Limb (tissue), 2 donors: ENCODE measurements at regions not wholly inside any gene's neighbourhood (a gene's known extent, or its start where the extent isn't known, plus 50 kb on each side); places are given as distances from the start of the nearest gene placed in this dataset.
A peak's percentile ranks its signal among the peaks of the same experiment; 100 is the strongest.

Experiments used
- DNase-seq, 2 donors: peaks; one replicate each; pipeline ENCODE4 v3.0.0-alpha.2; 2016; ENCODE audit errors: extremely low spot score in 2 of 2

GRCh38 chr12:59086126-59086525, 165.8 kb upstream of the LRIG3 start:
- no peak for DNase-seq

- no peak for DNase-seq
These were observed 165.4 kb upstream of the LRIG3 start for GRCh38 chr12:59085690-59086089.

- DNase-seq = peak; percentile 82 to 88
These were observed 164.4 kb upstream of the LRIG3 start for GRCh38 chr12:59084511-59085375.

GRCh38 chr12:59082952-59083351, 162.6 kb upstream of the LRIG3 start:
- no peak for DNase-seq

- DNase-seq = no peak
These were observed 159.8 kb upstream of the LRIG3 start for GRCh38 chr12:59080101-59080500.

- no peak for DNase-seq
These were observed 159.2 kb upstream of the LRIG3 start for GRCh38 chr12:59079472-59079871.

GRCh38 chr12:59079002-59079401, 158.7 kb upstream of the LRIG3 start:
- DNase-seq = no peak

GRCh38 chr12:59077575-59078426, 157.5 kb upstream of the LRIG3 start:
- peak; percentile 49 to 90 for DNase-seq

- DNase-seq = no peak
These were observed 156.8 kb upstream of the LRIG3 start for GRCh38 chr12:59077153-59077552.

GRCh38 chr12:59076622-59077021, 156.3 kb upstream of the LRIG3 start:
- no peak for DNase-seq

GRCh38 chr12:59075968-59076490, 155.7 kb upstream of the LRIG3 start:
- DNase-seq = no peak

- no peak for DNase-seq
These were observed 154.8 kb upstream of the LRIG3 start for GRCh38 chr12:59075141-59075540.

GRCh38 chr12:59070322-59070933, 150.1 kb upstream of the LRIG3 start:
- DNase-seq = no peak

- no peak for DNase-seq
These were observed 149.2 kb upstream of the LRIG3 start for GRCh38 chr12:59069516-59069915.

GRCh38 chr12:59068436-59068835, 148.1 kb upstream of the LRIG3 start:
- DNase-seq = no peak

GRCh38 chr12:59067083-59067482, 146.8 kb upstream of the LRIG3 start:
- DNase-seq = peak; percentile 62 to 88

GRCh38 chr12:59066445-59066844, 146.1 kb upstream of the LRIG3 start:
- DNase-seq = no peak

GRCh38 chr12:59059088-59059935, 139.0 kb upstream of the LRIG3 start:
- DNase-seq = peak in 1 of 2 donors; percentile 72

- no peak for DNase-seq
These were observed 136.7 kb upstream of the LRIG3 start for GRCh38 chr12:59056966-59057365.

- no peak for DNase-seq
These were observed 135.0 kb upstream of the LRIG3 start for GRCh38 chr12:59055204-59055860.
